ENCODE measurements at regions not wholly inside any gene's neighbourhood (a gene's known extent, or its start where the extent isn't known, plus 50 kb on each side); places are given as distances from the start of the nearest gene placed in this dataset.

GRCh38 chr20:40282941-40283340, 406.1 kb downstream of the MAFB start:
- intact Hi-C loops (cut with micrococcal nuclease), result no loop called here
- TF ChIP-seq CTCF (conservative IDR thresholded peaks at IDR 0.05; ENCODE audit: low read depth, low read length) (no peak), EZH2 (IDR thresholded peaks at IDR 0.05; ENCODE audit: low read length, unreplicated experiment) (no peak), EZH2phosphoT487 (IDR thresholded peaks at IDR 0.05; ENCODE audit: borderline replicate concordance, low read length) (no peak)
- H4K20me1 ChIP-seq (ENCODE audit: low read length), result no peaks in the 10 kb centered on the region
- H3K4me1 ChIP-seq (ENCODE audit: insufficient read depth, low read length), result no peaks in the 10 kb centered on the region
- no peaks in the 10 kb centered on the region for H3K79me2 ChIP-seq (ENCODE audit: low read length)
- H3K27ac ChIP-seq (ENCODE audit: low read length), result no peak overlapping the region
- no peak overlapping the region for H3K4me2 ChIP-seq (ENCODE audit: low read length)
- ChIA-PET CTCF (no interaction called here), POLR2A (ENCODE audit: unreplicated experiment) (no interaction called here)
- no peaks in the 10 kb centered on the region for H3K9me2 ChIP-seq (replicated peaks; ENCODE audit: low read length)
- H3K27me3 ChIP-seq (ENCODE audit: low read length), result no peaks in the 10 kb centered on the region
- H3K4me3 ChIP-seq (ENCODE audit: low read length), result no peak overlapping the region
- H3K9ac ChIP-seq (ENCODE audit: low read length), result no peak overlapping the region
- no peaks in the 10 kb centered on the region for H3F3A ChIP-seq (ENCODE audit: low read length, unreplicated experiment)
- H3K9me3 ChIP-seq (ENCODE audit: low read length), result peaks cover 8% of the 10 kb centered on the region; the same call in 1 of the 2 replicates
- BruUV-seq (replicated peaks), result no TSS peak
- no peak overlapping the region for H2AFZ ChIP-seq (ENCODE audit: low read length)
- H3K36me3 ChIP-seq (ENCODE audit: low read depth, low read length), result no peaks in the 10 kb centered on the region
- no peak for DNase-seq
- ATAC-seq, result no peak

- H3K27ac ChIP-seq (ENCODE audit: low read length), result no peak overlapping the region
- no peaks in the 10 kb centered on the region for H3K36me3 ChIP-seq (ENCODE audit: low read depth, low read length)
- BruUV-seq (replicated peaks), result no TSS peak
- ATAC-seq (no peak), DNase-seq (no peak)
- H2AFZ ChIP-seq (ENCODE audit: low read length), result no peak overlapping the region
- H3K9me2 ChIP-seq (replicated peaks; ENCODE audit: low read length), result no peaks in the 10 kb centered on the region
- H3K27me3 ChIP-seq (ENCODE audit: low read length), result no peaks in the 10 kb centered on the region
- intact Hi-C loops (cut with micrococcal nuclease), result no loop called here
- H3K4me1 ChIP-seq (ENCODE audit: insufficient read depth, low read length), result no peaks in the 10 kb centered on the region
- no peaks in the 10 kb centered on the region for H3F3A ChIP-seq (ENCODE audit: low read length, unreplicated experiment)
- no peak overlapping the region for H3K4me2 ChIP-seq (ENCODE audit: low read length)
- no peaks in the 10 kb centered on the region for H4K20me1 ChIP-seq (ENCODE audit: low read length)
- no peak overlapping the region for H3K9ac ChIP-seq (ENCODE audit: low read length)
- H3K4me3 ChIP-seq (ENCODE audit: low read length), result no peak overlapping the region
- no peak for TF ChIP-seq EZH2 (IDR thresholded peaks at IDR 0.05; ENCODE audit: low read length, unreplicated experiment)
- no peaks in the 10 kb centered on the region for H3K79me2 ChIP-seq (ENCODE audit: low read length)
- ChIA-PET CTCF (no interaction called here), POLR2A (ENCODE audit: unreplicated experiment) (no interaction called here)
- peaks cover 8% of the 10 kb centered on the region; the same call in 1 of the 2 replicates for H3K9me3 ChIP-seq (ENCODE audit: low read length)
These were observed 406.5 kb downstream of the MAFB start for GRCh38 chr20:40282541-40282940.

- Histone ChIP-seq H3K4me3 (ENCODE audit: low read length) (no peak overlapping the region), H3K27ac (ENCODE audit: low read length) (no peak overlapping the region), H3K9me2 (replicated peaks; ENCODE audit: low read length) (no peaks in the 10 kb centered on the region), H3K9ac (ENCODE audit: low read length) (no peak overlapping the region), H3K9me3 (ENCODE audit: low read length) (peaks cover 8% of the 10 kb centered on the region; the same call in 1 of the 2 replicates), H3K27me3 (ENCODE audit: low read length) (no peaks in the 10 kb centered on the region), H3K36me3 (ENCODE audit: low read depth, low read length) (no peaks in the 10 kb centered on the region), H3K4me2 (ENCODE audit: low read length) (no peak overlapping the region), H3F3A (ENCODE audit: low read length, unreplicated experiment) (no peaks in the 10 kb centered on the region), H3K79me2 (ENCODE audit: low read length) (no peaks in the 10 kb centered on the region), H2AFZ (ENCODE audit: low read length) (no peak overlapping the region), H4K20me1 (ENCODE audit: low read length) (no peaks in the 10 kb centered on the region), H3K4me1 (ENCODE audit: insufficient read depth, low read length) (no peaks in the 10 kb centered on the region)
- POLR2A ChIA-PET (ENCODE audit: unreplicated experiment), result no interaction called here
- intact Hi-C loops (cut with micrococcal nuclease), result no loop called here
- ATAC-seq, result no peak
- TF ChIP-seq CTCF (conservative IDR thresholded peaks at IDR 0.05; ENCODE audit: low read depth, low read length), result no peak
- no peak for TF ChIP-seq EZH2 (IDR thresholded peaks at IDR 0.05; ENCODE audit: low read length, unreplicated experiment)
- no peak for TF ChIP-seq EZH2phosphoT487 (IDR thresholded peaks at IDR 0.05; ENCODE audit: borderline replicate concordance, low read length)
- no TSS peak for BruUV-seq (replicated peaks)
- no peak for DNase-seq
- CTCF ChIA-PET, result no interaction called here
These were observed 408.4 kb downstream of the MAFB start for GRCh38 chr20:40280616-40281015.
